Endodermal cell (in vitro differentiated cells): ENCODE measurements at regions not wholly inside any gene's neighbourhood (a gene's known extent, or its start where the extent isn't known, plus 50 kb on each side); places are given as distances from the start of the nearest gene placed in this dataset.

Experiments used
- DNase-seq: peaks from one replicate; pipeline ENCODE4 v3.0.0-alpha.2; 2017
- H3K27ac ChIP-seq: 2 replicates; pipeline ENCODE4 v1.5.1; 2013; ENCODE audit warnings: mild to moderate bottlenecking, low read depth, low read length, moderate library complexity
- H3K27me3 ChIP-seq: 2 replicates; pipeline ENCODE4 v1.6.1; 2013; ENCODE audit warnings: mild to moderate bottlenecking, low read length, moderate library complexity; ENCODE audit not compliant: insufficient read depth, control insufficient read depth, poor library complexity, severe bottlenecking
- H3K36me3 ChIP-seq: 2 replicates; pipeline ENCODE4 v1.7.0; 2013; ENCODE audit warnings: mild to moderate bottlenecking, low read length, moderate library complexity; ENCODE audit not compliant: control insufficient read depth, insufficient read depth
- H3K4me1 ChIP-seq: one replicate; pipeline ENCODE4 v1.7.0; 2013; ENCODE audit warnings: low read length; ENCODE audit not compliant: control insufficient read depth, insufficient read depth
- H3K4me3 ChIP-seq: 2 replicates; pipeline ENCODE4 v1.5.1; 2013; ENCODE audit warnings: mild to moderate bottlenecking, low read length, moderate library complexity
- H3K9ac ChIP-seq: 2 replicates; pipeline ENCODE4 v1.6.1; 2013; ENCODE audit warnings: mild to moderate bottlenecking, low read length, moderate library complexity; ENCODE audit not compliant: poor library complexity, severe bottlenecking; ENCODE audit errors: extremely low read depth
- H3K9me3 ChIP-seq: 2 replicates; pipeline ENCODE4 v1.6.1; 2013; ENCODE audit warnings: mild to moderate bottlenecking, low read length, moderate library complexity; ENCODE audit not compliant: control insufficient read depth
- H3K27ac Mint-ChIP-seq: 2 replicates; pipeline ENCODE4 v1.8.0; 2020; ENCODE audit warnings: mixed read lengths
- H3K27me3 Mint-ChIP-seq: 2 replicates; pipeline ENCODE4 v1.8.0; 2021; ENCODE audit warnings: mild to moderate bottlenecking, mixed read lengths; ENCODE audit not compliant: insufficient read depth
- H3K36me3 Mint-ChIP-seq: 2 replicates; pipeline ENCODE4 v1.8.0; 2020; ENCODE audit warnings: low read depth, mixed read lengths
- H3K4me1 Mint-ChIP-seq: 2 replicates; pipeline ENCODE4 v1.8.0; 2020; ENCODE audit warnings: mixed read lengths
- H3K4me3 Mint-ChIP-seq: 2 replicates; pipeline ENCODE4 v1.8.0; 2020; ENCODE audit warnings: mild to moderate bottlenecking, moderate library complexity, mixed read lengths
- H3K9me3 Mint-ChIP-seq: 2 replicates; pipeline ENCODE4 v1.8.0; 2020; ENCODE audit warnings: mild to moderate bottlenecking, mixed read lengths
- CTCF ChIP-seq: fragments of 200-600 bp; sonication (generic); conservative IDR thresholded peaks from 2 replicates; pipeline ENCODE4 v1.5.0; 2021; ENCODE audit warnings: antibody characterized with exemption, mild to moderate bottlenecking
- WGBS, 2 experiments: methylation state at CpG; one replicate each; pipeline versions ENCODE4 v1.1.5 to v1.1.7; 2013; ENCODE audit warnings: missing lambda C conversion rate in 2 of 2, mixed read lengths in 1 of 2; ENCODE audit not compliant: insufficient coverage in 1 of 2, insufficient read length in 1 of 2; 5-methylcytosine and 5-hydroxymethylcytosine counted together

- TF ChIP-seq CTCF, result no peak
- Mint-ChIP-seq H3K4me3 (no peak overlapping the region), H3K36me3 (no peaks in the 10 kb centered on the region), H3K4me1 (peaks cover 11% of the 10 kb centered on the region), H3K27ac (no peak overlapping the region), H3K9me3 (peaks cover 19% of the 10 kb centered on the region), H3K27me3 (peaks cover 4% of the 10 kb centered on the region)
- no peaks in the 10 kb centered on the region for H3K27me3 ChIP-seq
- H3K4me3 ChIP-seq, result no peak overlapping the region
- 76% methylated on average over 1 of the region's 2 CpGs; no CpG with 5 or more reads in 1 of the 2 experiments for WGBS, 2 experiments
- no peaks in the 10 kb centered on the region for H3K36me3 ChIP-seq
- peaks cover 11% of the 10 kb centered on the region for H3K9me3 ChIP-seq
- H3K27ac ChIP-seq, result no peak overlapping the region
- DNase-seq, result no peak
- H3K4me1 ChIP-seq, result no peaks in the 10 kb centered on the region
- no peak overlapping the region for H3K9ac ChIP-seq
Observed at GRCh38 chr14:103246070-103246469, 88.0 kb upstream of the EIF5 start.

- no peak for DNase-seq
- Histone ChIP-seq H3K36me3 (no peaks in the 10 kb centered on the region), H3K4me3 (no peak overlapping the region), H3K9me3 (peaks cover 7% of the 10 kb centered on the region), H3K27me3 (no peaks in the 10 kb centered on the region), H3K9ac (no peak overlapping the region), H3K27ac (no peak overlapping the region), H3K4me1 (no peaks in the 10 kb centered on the region)
- no peak for TF ChIP-seq CTCF
- Mint-ChIP-seq H3K4me3 (no peak overlapping the region), H3K9me3 (peaks cover 21% of the 10 kb centered on the region), H3K36me3 (no peaks in the 10 kb centered on the region), H3K27me3 (peaks cover 2% of the 10 kb centered on the region), H3K4me1 (peaks cover 11% of the 10 kb centered on the region), H3K27ac (no peak overlapping the region)
- WGBS, 2 experiments, result 91 to 92% methylated on average over 3 to 7 of the region's 7 CpGs
Observed at GRCh38 chr14:103247169-103247606, 86.8 kb upstream of the EIF5 start.

GRCh38 chr14:103250181-103250580 is 83.9 kb upstream of the EIF5 start:
- H3K27me3 ChIP-seq, result no peaks in the 10 kb centered on the region
- no peak overlapping the region for H3K4me3 ChIP-seq
- H3K9ac ChIP-seq, result no peak overlapping the region
- no peaks in the 10 kb centered on the region for H3K4me1 ChIP-seq
- Mint-ChIP-seq H3K4me1 (peaks cover 3% of the 10 kb centered on the region), H3K27ac (no peak overlapping the region), H3K9me3 (peaks cover 9% of the 10 kb centered on the region), H3K4me3 (no peak overlapping the region), H3K27me3 (peaks cover 2% of the 10 kb centered on the region), H3K36me3 (no peaks in the 10 kb centered on the region)
- DNase-seq, result peak; percentile 17
- no peaks in the 10 kb centered on the region for H3K36me3 ChIP-seq
- peaks cover 5% of the 10 kb centered on the region for H3K9me3 ChIP-seq
- whole genome bisulfite sequencing, 2 experiments, result 71 to 74% methylated on average over 6 of the region's 6 CpGs
- H3K27ac ChIP-seq, result no peak overlapping the region
- TF ChIP-seq CTCF, result no peak
